ENCODE measurements at regions not wholly inside any gene's neighbourhood (a gene's known extent, or its start where the extent isn't known, plus 50 kb on each side); places are given as distances from the start of the nearest gene placed in this dataset.

- in situ Hi-C loops (cut with HindIII; ENCODE audit: low sequenced_read_pairs): no loop called here
- DNase-seq (ENCODE audit: low read depth): no peak
- H3K4me3 ChIP-seq (ENCODE audit: low read depth, low read length): no peak overlapping the region
- no peak for TF ChIP-seq CTCF (IDR thresholded peaks at IDR 0.05; ENCODE audit: low read depth, low read length, missing control alignments)
Observed at GRCh38 chr4:155616117-155616516, 50.5 kb upstream of the GUCY1A1 start.

DNA sequence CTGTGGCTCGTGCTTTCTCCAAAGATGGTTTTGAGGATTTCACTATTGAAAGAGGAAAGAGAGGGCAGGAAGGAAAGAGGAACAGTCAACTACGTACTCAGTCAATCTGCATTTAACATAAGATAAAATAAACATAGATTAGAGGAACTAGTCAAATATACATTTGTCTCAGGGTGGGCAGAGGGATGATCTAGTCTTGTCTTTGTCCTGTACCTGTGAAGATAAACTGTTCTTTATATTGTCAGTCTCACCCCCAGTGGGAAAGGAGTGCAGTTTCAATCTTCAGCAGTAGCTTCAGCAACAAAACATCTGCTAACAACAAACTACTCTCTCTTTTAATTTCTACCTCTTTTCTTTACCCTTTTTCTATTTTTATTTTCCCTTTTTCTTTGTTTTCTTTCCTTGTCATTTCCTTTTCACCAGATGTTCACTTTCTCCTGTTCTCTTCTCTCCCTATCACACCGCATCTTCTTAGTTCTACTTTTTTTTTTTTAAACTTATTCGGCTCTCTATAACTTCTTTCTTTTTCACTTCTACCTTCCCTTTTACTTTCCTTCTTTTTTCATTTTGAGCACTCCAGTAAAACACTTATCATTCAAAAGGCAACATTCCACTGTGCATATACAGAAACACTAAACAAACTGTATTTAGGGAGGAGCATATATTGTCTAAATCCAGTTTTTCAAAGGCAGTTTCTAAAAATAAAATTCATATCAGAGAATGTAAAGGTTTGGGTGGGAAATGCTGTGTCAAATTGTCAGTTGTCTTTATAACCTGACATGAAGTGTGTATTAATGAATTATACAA, 51.4 kb upstream of the GUCY1A1 start:
- no peak for DNase-seq (ENCODE audit: low read depth)
- TF ChIP-seq CTCF (IDR thresholded peaks at IDR 0.05; ENCODE audit: low read depth, low read length, missing control alignments): no peak
- no peak overlapping the region for H3K4me3 ChIP-seq (ENCODE audit: low read depth, low read length)
- in situ Hi-C loops (cut with HindIII; ENCODE audit: low sequenced_read_pairs): no loop called here

DNA sequence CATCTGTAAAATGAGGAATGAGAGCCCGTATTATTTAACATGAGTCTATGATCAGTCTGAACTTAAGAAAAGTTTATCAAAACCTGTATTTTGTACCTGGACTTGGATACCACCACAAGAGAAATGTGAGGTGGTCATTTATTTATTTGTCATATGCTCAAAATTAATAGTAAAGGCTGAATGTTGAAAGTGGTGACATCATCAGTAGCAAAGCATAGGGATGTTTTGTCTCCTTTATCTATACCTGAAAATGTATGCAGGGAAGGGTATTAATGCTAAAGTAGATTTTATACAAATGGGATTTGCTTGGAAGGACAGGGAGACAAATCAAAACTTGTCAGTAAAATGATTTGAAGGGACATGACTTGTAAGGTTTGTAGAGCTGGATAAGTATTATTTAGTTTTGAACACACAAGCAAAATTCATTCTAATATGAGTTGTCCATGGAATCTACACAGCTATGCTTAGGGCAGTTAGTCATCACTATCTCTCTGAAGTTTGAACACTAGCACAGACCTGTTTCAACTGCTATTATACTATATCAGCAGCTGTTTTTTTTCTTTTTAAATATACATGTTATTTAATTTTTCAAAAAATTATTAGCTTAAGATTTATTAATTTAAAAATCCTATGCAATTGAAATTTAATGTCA, 52.4 kb upstream of the GUCY1A1 start:
- in situ Hi-C loops (cut with HindIII; ENCODE audit: low sequenced_read_pairs): no loop called here

DNA sequence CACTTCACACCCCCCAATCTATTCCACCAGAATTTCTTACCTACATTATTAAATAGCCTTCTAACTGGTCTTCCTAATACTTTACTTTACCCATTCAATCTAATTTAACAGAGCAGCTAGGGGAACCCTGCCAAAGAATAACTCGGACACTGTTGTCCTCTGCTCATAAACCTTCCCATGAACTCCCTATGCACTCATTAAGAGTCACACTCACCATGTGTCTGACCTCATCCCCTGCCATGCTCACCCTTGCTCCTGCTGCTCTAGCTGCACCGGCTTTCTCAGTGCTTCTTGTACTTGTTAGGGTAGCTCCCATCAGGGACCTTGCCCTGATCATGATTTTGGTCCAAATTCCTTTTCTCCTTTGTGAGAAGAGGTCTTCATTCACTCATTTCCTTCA, 54.6 kb upstream of the GUCY1A1 start:
- H3K4me3 ChIP-seq (ENCODE audit: low read depth, low read length): no peak overlapping the region
- no peak for DNase-seq (ENCODE audit: low read depth)
- in situ Hi-C loops (cut with HindIII; ENCODE audit: low sequenced_read_pairs): no loop called here
- TF ChIP-seq CTCF (IDR thresholded peaks at IDR 0.05; ENCODE audit: low read depth, low read length, missing control alignments): no peak

More for the DNA sequence above, 52.4 kb upstream of the GUCY1A1 start:
- no peak for TF ChIP-seq CTCF (IDR thresholded peaks at IDR 0.05; ENCODE audit: low read depth, low read length, missing control alignments)
- H3K4me3 ChIP-seq (ENCODE audit: low read depth, low read length): no peak overlapping the region
- DNase-seq (ENCODE audit: low read depth): no peak

- in situ Hi-C loops (cut with HindIII; ENCODE audit: low sequenced_read_pairs): no loop called here
- TF ChIP-seq CTCF (IDR thresholded peaks at IDR 0.05; ENCODE audit: low read depth, low read length, missing control alignments): no peak
- no peak overlapping the region for H3K4me3 ChIP-seq (ENCODE audit: low read depth, low read length)
- DNase-seq (ENCODE audit: low read depth): no peak
Observed at GRCh38 chr4:155611501-155611900, 55.1 kb upstream of the GUCY1A1 start.

GRCh38 chr4:155610143-155610542, 56.5 kb upstream of the GUCY1A1 start:
- TF ChIP-seq CTCF (IDR thresholded peaks at IDR 0.05; ENCODE audit: low read depth, low read length, missing control alignments): no peak
- DNase-seq (ENCODE audit: low read depth): no peak
- in situ Hi-C loops (cut with HindIII; ENCODE audit: low sequenced_read_pairs): no loop called here
- no peak overlapping the region for H3K4me3 ChIP-seq (ENCODE audit: low read depth, low read length)
